SK-N-SH (cell line): ENCODE measurements at regions not wholly inside any gene's neighbourhood (a gene's known extent, or its start where the extent isn't known, plus 50 kb on each side); places are given as distances from the start of the nearest gene placed in this dataset.
"Not testable (repeated sequence)": the region's sequence is repeated elsewhere in the genome, so short reads cannot be mapped to it uniquely, and the experiment has no call there.

Source experiments
- CTCF ChIA-PET: fragments of 300-600, 350-600 bp; formaldehyde crosslinking; extraction: SDS; loops from one replicate; lab custom pipeline; 2021; lab: Yijun Ruan, JAX
- POLR2A ChIA-PET: fragments of 350-600 bp; sonication (Branson Sonifier 250); formaldehyde crosslinking; extraction: SDS; loops from one replicate; lab custom pipeline; 2020; ENCODE audit warnings: antibody characterized with exemption, inconsistent platforms; lab: Yijun Ruan, JAX
- DNase-seq: peaks from one replicate; pipeline ENCODE4 v3.0.0; 2012
- H2AFZ ChIP-seq: fragments of 200-600 bp; sonication (generic); 2 replicates; pipeline ENCODE4 v1.8.1; 2016; ENCODE audit warnings: antibody characterized with exemption, mild to moderate bottlenecking, low read depth
- H3F3A ChIP-seq: fragments of 200-600 bp; sonication (generic); replicated peaks from 2 replicates; pipeline ENCODE3; 2016; ENCODE audit warnings: antibody characterized with exemption, mild to moderate bottlenecking; ENCODE audit not compliant: insufficient read depth
- H3K27ac ChIP-seq, 2 experiments: fragments of 200-500 bp in 1 of 2; fragments of 200-600 bp in 1 of 2; sonication (Bioruptor generic) in 1 of 2; sonication (generic), shearing (Covaris generic) in 1 of 2; 2 replicates each; pipeline versions ENCODE4 v1.5.1 to v1.6.1; 2014 to 2016; ENCODE audit warnings: low read depth in 2 of 2, inconsistent platforms in 1 of 2, low read length in 1 of 2, mild to moderate bottlenecking in 1 of 2, mixed read lengths in 1 of 2
- H3K27me3 ChIP-seq: fragments of 200-600 bp; sonication (generic), shearing (Covaris generic); 2 replicates; pipeline ENCODE4 v1.6.1; 2016; ENCODE audit warnings: mixed run types; ENCODE audit not compliant: insufficient read depth
- H3K36me3 ChIP-seq, 2 experiments: fragments of 200-500 bp in 1 of 2; fragments of 200-600 bp in 1 of 2; sonication (Bioruptor generic) in 1 of 2; sonication (generic) in 1 of 2; replicated peaks in 1 of 2; 2 replicates each; pipeline versions ENCODE3 to v1.5.1; 2014 to 2016; ENCODE audit warnings: low read length in 1 of 2, mild to moderate bottlenecking in 1 of 2; ENCODE audit not compliant: insufficient read depth in 2 of 2, control insufficient read depth in 1 of 2
- H3K4me1 ChIP-seq, 2 experiments: fragments of 200-500 bp in 1 of 2; fragments of 200-600 bp in 1 of 2; sonication (Bioruptor generic) in 1 of 2; sonication (generic), shearing (Covaris generic) in 1 of 2; 2 replicates each; pipeline versions ENCODE4 v1.5.1 to v1.6.1; 2014 to 2016; ENCODE audit warnings: low read depth in 1 of 2, low read length in 1 of 2, mixed run types in 1 of 2; ENCODE audit not compliant: insufficient read depth in 2 of 2, control insufficient read depth in 1 of 2
- H3K4me2 ChIP-seq: fragments of 200-600 bp; sonication (generic), shearing (Covaris generic); 2 replicates; pipeline ENCODE4 v1.6.1; 2017; ENCODE audit warnings: mixed run types
- H3K4me3 ChIP-seq, 2 experiments: fragments of 200-500 bp in 1 of 2; fragments of 200-600 bp in 1 of 2; sonication (Bioruptor generic) in 1 of 2; sonication (generic), shearing (Covaris generic) in 1 of 2; 2 replicates each; pipeline versions ENCODE4 v1.5.1 to v1.8.1; 2014 to 2016; ENCODE audit warnings: low read depth in 2 of 2, inconsistent platforms in 1 of 2, low read length in 1 of 2, mild to moderate bottlenecking in 1 of 2, mixed read lengths in 1 of 2, moderate library complexity in 1 of 2
- H3K79me2 ChIP-seq: fragments of 200-600 bp; sonication (generic); 2 replicates; pipeline ENCODE4 v1.8.1; 2017; ENCODE audit warnings: mild to moderate bottlenecking; ENCODE audit not compliant: insufficient read depth
- H3K9ac ChIP-seq: fragments of 200-600 bp; sonication (generic); 2 replicates; pipeline ENCODE4 v1.6.1; 2017; ENCODE audit warnings: mixed run types
- H3K9me2 ChIP-seq: fragments of 200-600 bp; sonication (generic); 2 replicates; pipeline ENCODE4 v1.6.1; 2017; ENCODE audit warnings: mixed run types
- H3K9me3 ChIP-seq: fragments of 200-600 bp; sonication (generic); 2 replicates; pipeline ENCODE4 v1.6.1; 2017; ENCODE audit warnings: mixed run types, mild to moderate bottlenecking, moderate library complexity
- H4K20me1 ChIP-seq: fragments of 200-600 bp; sonication (generic); 2 replicates; pipeline ENCODE4 v1.6.1; 2017; ENCODE audit warnings: mild to moderate bottlenecking, mixed run types; ENCODE audit not compliant: insufficient read depth
- WGBS: methylation state at CpG from one replicate; pipeline ENCODE4 v1.1.6; 2017; ENCODE audit warnings: low lambda C conversion rate; 5-methylcytosine and 5-hydroxymethylcytosine counted together

- H3F3A ChIP-seq, CTCF ChIA-PET, H3K9me2 ChIP-seq, H3K9ac ChIP-seq, H3K4me2 ChIP-seq, DNase-seq, H4K20me1 ChIP-seq, H3K4me1 ChIP-seq, H3K27ac ChIP-seq, POLR2A ChIA-PET, H2AFZ ChIP-seq, H3K27me3 ChIP-seq, H3K4me3 ChIP-seq, H3K9me3 ChIP-seq, H3K79me2 ChIP-seq, H3K36me3 ChIP-seq: not testable (repeated sequence)
- 89% methylated on average over 20 of the region's 20 CpGs for WGBS
Observed at GRCh38 chr15:32518013-32518412, 62.6 kb upstream of the GOLGA8O start.

- H3K27me3 ChIP-seq, H3K4me1 ChIP-seq, H3F3A ChIP-seq, POLR2A ChIA-PET, H3K27ac ChIP-seq, H3K4me3 ChIP-seq, DNase-seq, H3K9me3 ChIP-seq, H3K9me2 ChIP-seq, H2AFZ ChIP-seq, H3K79me2 ChIP-seq, H3K9ac ChIP-seq, H4K20me1 ChIP-seq, H3K4me2 ChIP-seq, H3K36me3 ChIP-seq, CTCF ChIA-PET: not testable (repeated sequence)
- 85% methylated on average over 1 of the region's 1 CpG for WGBS
Observed at GRCh38 chr15:32516954-32517353, 61.5 kb upstream of the GOLGA8O start.

GRCh38 chr15:32513378-32513777, 57.9 kb upstream of the GOLGA8O start:
- H3K9me3 ChIP-seq, H3K9ac ChIP-seq, H3K4me2 ChIP-seq, H3F3A ChIP-seq, H4K20me1 ChIP-seq, CTCF ChIA-PET, H3K79me2 ChIP-seq, H3K36me3 ChIP-seq, POLR2A ChIA-PET, H3K4me1 ChIP-seq, H3K9me2 ChIP-seq, H3K27ac ChIP-seq, H2AFZ ChIP-seq, H3K27me3 ChIP-seq, H3K4me3 ChIP-seq, DNase-seq: not testable (repeated sequence)

GRCh38 chr15:32510027-32510426, 54.6 kb upstream of the GOLGA8O start:
- H3K9me3 ChIP-seq, H3K27ac ChIP-seq, H3K27me3 ChIP-seq, H4K20me1 ChIP-seq, DNase-seq, H3K79me2 ChIP-seq, H3K9ac ChIP-seq, H3K9me2 ChIP-seq, CTCF ChIA-PET, H3K36me3 ChIP-seq, H3K4me1 ChIP-seq, H3K4me2 ChIP-seq, H3K4me3 ChIP-seq, H2AFZ ChIP-seq, POLR2A ChIA-PET, H3F3A ChIP-seq: not testable (repeated sequence)

- H3K9me2 ChIP-seq, H3K27ac ChIP-seq, H3K9ac ChIP-seq, H2AFZ ChIP-seq, H3K4me1 ChIP-seq, H3K9me3 ChIP-seq, H3K36me3 ChIP-seq, H3K4me3 ChIP-seq, H3K79me2 ChIP-seq, CTCF ChIA-PET, H3K27me3 ChIP-seq, DNase-seq, POLR2A ChIA-PET, H4K20me1 ChIP-seq, H3F3A ChIP-seq, H3K4me2 ChIP-seq: not testable (repeated sequence)
- no CpG with 5 or more reads among the region's 7 CpGs for WGBS
Observed at GRCh38 chr15:32508081-32508480, 52.6 kb upstream of the GOLGA8O start.

GRCh38 chr15:32506787-32507186, 51.4 kb upstream of the GOLGA8O start:
- H3K4me3 ChIP-seq, H3K4me1 ChIP-seq, H3K4me2 ChIP-seq, H3K9me3 ChIP-seq, POLR2A ChIA-PET, H3K79me2 ChIP-seq, H3F3A ChIP-seq, H3K9ac ChIP-seq, H2AFZ ChIP-seq, DNase-seq, H3K27me3 ChIP-seq, H3K9me2 ChIP-seq, CTCF ChIA-PET, H4K20me1 ChIP-seq, H3K27ac ChIP-seq, H3K36me3 ChIP-seq: not testable (repeated sequence)
- WGBS, result no CpG with 5 or more reads among the region's 2 CpGs

GRCh38 chr15:32505633-32506032, 50.2 kb upstream of the GOLGA8O start:
- H3K27me3 ChIP-seq, H3K4me2 ChIP-seq, H4K20me1 ChIP-seq, H3K36me3 ChIP-seq, DNase-seq, H3K4me3 ChIP-seq, H3F3A ChIP-seq, POLR2A ChIA-PET, H3K79me2 ChIP-seq, H3K9ac ChIP-seq, H3K27ac ChIP-seq, H3K4me1 ChIP-seq, H3K9me2 ChIP-seq, H3K9me3 ChIP-seq, H2AFZ ChIP-seq, CTCF ChIA-PET: not testable (repeated sequence)
- WGBS, result no CpG with 5 or more reads among the region's 4 CpGs
